Activated naive CD4-positive, alpha-beta T cell treated with anti-CD3 and anti-CD28 coated beads, Interleukin-2, amount 50 U/mL, for 24 hours (primary cell): ENCODE measurements at regions not wholly inside any gene's neighbourhood (a gene's known extent, or its start where the extent isn't known, plus 50 kb on each side); places are given as distances from the start of the nearest gene placed in this dataset.
A peak's percentile ranks its signal among the peaks of the same experiment; 100 is the strongest.

Experiments used
- H3K27ac Mint-ChIP-seq: one replicate; pipeline ENCODE4 v1.8.0; 2021; ENCODE audit warnings: mild to moderate bottlenecking, mixed read lengths
- H3K27me3 Mint-ChIP-seq: one replicate; pipeline ENCODE4 v1.8.0; 2021; ENCODE audit warnings: mixed read lengths
- H3K36me3 Mint-ChIP-seq: one replicate; pipeline ENCODE4 v1.8.0; 2021; ENCODE audit warnings: mixed read lengths
- H3K4me1 Mint-ChIP-seq: one replicate; pipeline ENCODE4 v1.8.0; 2021; ENCODE audit warnings: mixed read lengths
- H3K4me3 Mint-ChIP-seq: one replicate; pipeline ENCODE4 v1.8.0; 2021; ENCODE audit warnings: mild to moderate bottlenecking, mixed read lengths
- H3K9me3 Mint-ChIP-seq: one replicate; pipeline ENCODE4 v1.8.0; 2021; ENCODE audit warnings: mixed read lengths

GRCh38 chr6:29884261-29884660, 56.6 kb downstream of the HLA-G start:
- Mint-ChIP-seq H3K27ac (no peak overlapping the region), H3K9me3 (no peaks in the 10 kb centered on the region), H3K36me3 (peaks cover 7% of the 10 kb centered on the region), H3K27me3 (no peaks in the 10 kb centered on the region), H3K4me3 (no peak overlapping the region), H3K4me1 (peaks cover 9% of the 10 kb centered on the region)

- no peak overlapping the region for H3K27ac Mint-ChIP-seq
Measured at GRCh38 chr6:29886701-29887100, 55.6 kb upstream of the HLA-A start.

GRCh38 chr6:29887330-29887818, 55.0 kb upstream of the HLA-A start:
- Mint-ChIP-seq H3K27me3 (no peaks in the 10 kb centered on the region), H3K9me3 (no peaks in the 10 kb centered on the region), H3K4me3 (peak overlapping the region; percentile 84), H3K4me1 (peaks cover 9% of the 10 kb centered on the region), H3K36me3 (peaks cover 5% of the 10 kb centered on the region), H3K27ac (no peak overlapping the region)

More at GRCh38 chr6:29886701-29887100, 55.6 kb upstream of the HLA-A start:
- H3K36me3 Mint-ChIP-seq = peaks cover 7% of the 10 kb centered on the region
- H3K4me1 Mint-ChIP-seq = peaks cover 9% of the 10 kb centered on the region
- H3K9me3 Mint-ChIP-seq = no peaks in the 10 kb centered on the region
- H3K4me3 Mint-ChIP-seq = peak overlapping the region; percentile 70
- H3K27me3 Mint-ChIP-seq = no peaks in the 10 kb centered on the region

- H3K4me3 Mint-ChIP-seq = peak overlapping the region; percentile 84
- H3K4me1 Mint-ChIP-seq = peaks cover 9% of the 10 kb centered on the region
- no peaks in the 10 kb centered on the region for H3K9me3 Mint-ChIP-seq
- H3K27ac Mint-ChIP-seq = peak overlapping the region; percentile 36
- peaks cover 2% of the 10 kb centered on the region for H3K36me3 Mint-ChIP-seq
- H3K27me3 Mint-ChIP-seq = no peaks in the 10 kb centered on the region
Measured at GRCh38 chr6:29887819-29888776, 54.2 kb upstream of the HLA-A start.
